Esophagus muscularis mucosa (tissue), 4 donors: ENCODE measurements at regions not wholly inside any gene's neighbourhood (a gene's known extent, or its start where the extent isn't known, plus 50 kb on each side); places are given as distances from the start of the nearest gene placed in this dataset.

Source experiments
- DNase-seq: peaks from one replicate; pipeline ENCODE4 v3.0.0-alpha.2; 2017; ENCODE audit errors: extremely low spot score
- H3K27ac ChIP-seq, 4 donors: fragments of 200-600 bp; sonication (generic); replicated peaks in 1 of 4; 1 replicate in 3 of 4; 2 replicates in 1 of 4; pipeline ENCODE4 v1.5.1; 2016 to 2019; ENCODE audit warnings: mild to moderate bottlenecking in 1 of 4
- H3K27me3 ChIP-seq, 4 donors: fragments of 200-600 bp; sonication (generic); one replicate each; pipeline versions ENCODE4 v1.5.1 to v1.6.0; 2016 to 2019
- H3K36me3 ChIP-seq, 4 donors: fragments of 200-600 bp; sonication (generic); one replicate each; pipeline ENCODE4 v1.5.1; 2016 to 2019
- H3K4me1 ChIP-seq, 4 donors: fragments of 200-600 bp; sonication (generic); one replicate each; pipeline ENCODE4 v1.5.1; 2016 to 2019
- H3K4me3 ChIP-seq, 4 donors: fragments of 200-600 bp; sonication (generic); 1 replicate in 2 of 4; 2 replicates in 2 of 4; pipeline ENCODE4 v1.5.1; 2016 to 2019; ENCODE audit warnings: mild to moderate bottlenecking in 4 of 4, moderate library complexity in 1 of 4
- H3K9me3 ChIP-seq, 4 donors: fragments of 200-600 bp; sonication (generic); 1 replicate in 3 of 4; 2 replicates in 1 of 4; pipeline ENCODE4 v1.5.1; 2016 to 2019
- EP300 ChIP-seq: sonication (generic); formaldehyde crosslinking; IDR thresholded peaks from one replicate; pipeline ENCODE4 v1.6.1; 2017; ENCODE audit warnings: antibody characterized with exemption
- POLR2A ChIP-seq: fragments of 450-650 bp; IDR thresholded peaks from one replicate; pipeline ENCODE4 v1.6.1; 2017; ENCODE audit warnings: antibody characterized with exemption, moderate library complexity, mild to moderate bottlenecking, low read depth
- POLR2AphosphoS5 ChIP-seq, 2 donors: sonication (generic); formaldehyde crosslinking; IDR thresholded peaks; one replicate each; pipeline ENCODE4 v1.6.1; 2017; ENCODE audit warnings: antibody characterized with exemption in 2 of 2
- WGBS: methylation state at CpG from one replicate; pipeline ENCODE4 v1.1.5; 2018; 5-methylcytosine and 5-hydroxymethylcytosine counted together
- intact Hi-C: fragments of 100-400 bp; cut with DNase I; formaldehyde crosslinking; loops from one replicate; pipeline ENCODE4 v1.15.1; 2023
- TF ChIP-seq, protein P1 (sequence below), 3 experiments: fragments of 200-600 bp in 2 of 3; fragments of 450-650 bp in 1 of 3; sonication (generic) in 2 of 3; IDR thresholded peaks; one replicate each; pipeline ENCODE4 v1.5.1; 2017 to 2019; ENCODE audit warnings: antibody characterized with exemption in 3 of 3, mild to moderate bottlenecking in 2 of 3, moderate library complexity in 1 of 3

DNA sequence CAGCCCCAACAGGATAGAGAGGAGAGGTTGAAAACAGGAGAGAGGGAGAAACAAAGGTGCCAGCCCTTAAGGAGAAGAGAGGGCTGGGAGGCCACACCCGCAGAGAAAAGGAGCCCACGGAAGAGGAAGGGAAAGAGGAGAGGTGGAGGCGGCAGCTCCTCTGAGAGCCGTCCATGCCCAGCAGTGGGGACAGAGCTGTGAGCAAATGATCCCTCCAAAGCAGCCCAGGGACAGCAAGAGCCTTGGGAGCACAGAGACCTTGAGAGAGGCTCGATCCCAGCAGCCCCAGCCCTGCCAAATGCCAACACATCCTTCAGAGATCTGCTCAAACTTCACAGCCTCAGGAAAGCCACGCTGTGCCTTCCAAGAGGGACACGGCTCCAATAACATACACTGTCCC, 66.7 kb upstream of the CORO2B start:
- 80% methylated on average over 7 of the region's 7 CpGs for WGBS
- no peaks in the 10 kb centered on the region for H3K27me3 ChIP-seq
- TF ChIP-seq POLR2A (no peak), POLR2AphosphoS5 (IDR thresholded peaks at IDR 0.05) (no peak), EP300 (no peak)
- TF ChIP-seq, protein P1, sequence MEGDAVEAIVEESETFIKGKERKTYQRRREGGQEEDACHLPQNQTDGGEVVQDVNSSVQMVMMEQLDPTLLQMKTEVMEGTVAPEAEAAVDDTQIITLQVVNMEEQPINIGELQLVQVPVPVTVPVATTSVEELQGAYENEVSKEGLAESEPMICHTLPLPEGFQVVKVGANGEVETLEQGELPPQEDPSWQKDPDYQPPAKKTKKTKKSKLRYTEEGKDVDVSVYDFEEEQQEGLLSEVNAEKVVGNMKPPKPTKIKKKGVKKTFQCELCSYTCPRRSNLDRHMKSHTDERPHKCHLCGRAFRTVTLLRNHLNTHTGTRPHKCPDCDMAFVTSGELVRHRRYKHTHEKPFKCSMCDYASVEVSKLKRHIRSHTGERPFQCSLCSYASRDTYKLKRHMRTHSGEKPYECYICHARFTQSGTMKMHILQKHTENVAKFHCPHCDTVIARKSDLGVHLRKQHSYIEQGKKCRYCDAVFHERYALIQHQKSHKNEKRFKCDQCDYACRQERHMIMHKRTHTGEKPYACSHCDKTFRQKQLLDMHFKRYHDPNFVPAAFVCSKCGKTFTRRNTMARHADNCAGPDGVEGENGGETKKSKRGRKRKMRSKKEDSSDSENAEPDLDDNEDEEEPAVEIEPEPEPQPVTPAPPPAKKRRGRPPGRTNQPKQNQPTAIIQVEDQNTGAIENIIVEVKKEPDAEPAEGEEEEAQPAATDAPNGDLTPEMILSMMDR (IDR thresholded peaks at IDR 0.05): no peak
- no peak overlapping the region for H3K27ac ChIP-seq
- H3K4me1 ChIP-seq: peaks cover 4 to 16% (median 8%) of the 10 kb centered on the region in 4 donors
- intact Hi-C loops: no loop called here
- peaks cover 0 to 7% (median 0%) of the 10 kb centered on the region in 4 donors for H3K9me3 ChIP-seq
- no peak overlapping the region for H3K4me3 ChIP-seq
- DNase-seq: no peak
- no peaks in the 10 kb centered on the region for H3K36me3 ChIP-seq

GRCh38 chr15:68512598-68512997, 66.2 kb upstream of the CORO2B start:
- H3K36me3 ChIP-seq: no peaks in the 10 kb centered on the region
- TF ChIP-seq, protein P1 (IDR thresholded peaks at IDR 0.05): no peak
- no peak for TF ChIP-seq POLR2AphosphoS5 (IDR thresholded peaks at IDR 0.05)
- no peak for TF ChIP-seq EP300
- H3K27me3 ChIP-seq: no peaks in the 10 kb centered on the region
- H3K27ac ChIP-seq: no peak overlapping the region
- H3K4me1 ChIP-seq: peaks cover 9 to 22% (median 14%) of the 10 kb centered on the region in 4 donors
- no peak overlapping the region for H3K4me3 ChIP-seq
- intact Hi-C loops: no loop called here
- H3K9me3 ChIP-seq: peaks cover 0 to 7% (median 0%) of the 10 kb centered on the region in 4 donors
- 88% methylated on average over 3 of the region's 3 CpGs for WGBS
- peak; percentile 81 for DNase-seq

DNA sequence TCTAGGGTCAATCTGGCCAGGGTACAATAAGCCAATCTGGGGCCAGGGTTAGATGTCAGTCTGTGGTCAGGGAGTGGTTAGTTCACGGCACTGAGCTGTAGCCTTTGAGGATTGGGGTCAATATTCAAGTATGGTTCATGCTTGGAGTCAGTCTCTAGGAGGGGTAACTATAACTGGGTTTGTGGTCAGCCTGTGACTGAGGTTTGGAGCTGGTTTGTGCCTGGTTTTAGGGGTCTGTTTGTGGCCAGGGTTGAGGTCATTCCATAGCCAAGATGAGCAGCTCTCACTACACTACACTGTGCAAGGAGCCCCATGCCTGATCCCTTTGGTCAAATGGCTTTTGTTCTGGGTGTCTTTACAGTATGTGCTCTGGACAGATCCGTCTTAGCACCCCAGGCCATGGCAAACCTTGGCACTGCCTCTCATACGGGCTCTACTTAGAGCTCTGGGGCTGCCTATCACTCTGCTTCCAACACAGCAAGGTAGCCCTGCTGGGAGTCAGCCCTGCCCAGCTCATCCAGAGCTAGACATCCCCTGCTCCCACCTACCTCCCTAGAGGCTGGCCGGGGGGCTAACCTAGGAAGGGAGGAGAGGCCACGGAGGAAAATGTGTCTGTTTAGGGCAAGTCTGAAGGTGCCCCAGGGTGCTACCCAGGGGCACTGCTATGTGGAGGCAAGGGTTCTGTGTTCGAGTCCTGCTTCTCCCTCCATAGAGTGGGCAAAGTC, 63.3 kb upstream of the CORO2B start:
- H3K36me3 ChIP-seq: no peaks in the 10 kb centered on the region
- H3K9me3 ChIP-seq: peaks cover 0 to 7% (median 0%) of the 10 kb centered on the region in 4 donors
- H3K4me3 ChIP-seq: no peak overlapping the region
- 75% methylated on average over 3 of the region's 6 CpGs for WGBS
- H3K4me1 ChIP-seq: peaks cover 12 to 32% (median 21%) of the 10 kb centered on the region in 4 donors
- H3K27ac ChIP-seq: no peak overlapping the region
- no peak for DNase-seq
- intact Hi-C loops: no loop called here
- TF ChIP-seq, protein P1 (IDR thresholded peaks at IDR 0.05): no peak
- no peaks in the 10 kb centered on the region for H3K27me3 ChIP-seq

GRCh38 chr15:68517285-68517761, 61.5 kb upstream of the CORO2B start:
- TF ChIP-seq, protein P1 (IDR thresholded peaks at IDR 0.05): peak; percentile 19 to 45 (median 24)
- no peak for TF ChIP-seq POLR2AphosphoS5 (IDR thresholded peaks at IDR 0.05)
- TF ChIP-seq EP300: no peak
- no peak overlapping the region for H3K4me3 ChIP-seq
- H3K36me3 ChIP-seq: no peaks in the 10 kb centered on the region
- no peak for DNase-seq
- peaks cover 12 to 24% (median 21%) of the 10 kb centered on the region in 4 donors for H3K4me1 ChIP-seq
- H3K27me3 ChIP-seq: no peaks in the 10 kb centered on the region
- H3K9me3 ChIP-seq: peaks cover 0 to 7% (median 0%) of the 10 kb centered on the region in 4 donors
- H3K27ac ChIP-seq: peak overlapping the region; percentile 11 to 65 (median 30)
- intact Hi-C loops: no loop called here
- WGBS: 54% methylated on average over 6 of the region's 6 CpGs

DNA sequence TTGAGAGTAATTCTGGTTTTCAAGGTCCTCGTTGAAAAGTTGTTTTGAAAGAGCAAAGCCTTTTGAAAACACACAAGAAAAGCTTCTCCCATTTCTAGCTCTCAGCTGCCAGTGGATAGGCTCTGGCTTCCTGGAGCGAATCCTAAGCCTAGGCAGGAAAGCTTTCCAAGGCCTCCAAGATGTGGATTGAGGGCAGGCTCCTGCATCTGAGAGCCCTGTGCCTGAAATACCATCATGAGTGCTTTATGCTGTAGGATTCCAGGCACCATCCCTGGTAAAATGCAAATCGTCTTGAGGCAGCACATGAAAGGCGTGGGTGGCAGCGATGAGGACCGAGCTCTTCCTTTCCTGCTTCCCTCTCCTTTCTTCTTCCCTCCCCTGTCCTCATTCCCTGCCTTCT, 60.7 kb upstream of the CORO2B start:
- intact Hi-C loops: no loop called here
- Histone ChIP-seq H3K4me3 (no peak overlapping the region), H3K4me1 (peaks cover 12 to 24% (median 21%) of the 10 kb centered on the region in 4 donors), H3K27ac (peak overlapping the region; percentile 11 to 65 (median 38)), H3K36me3 (no peaks in the 10 kb centered on the region), H3K27me3 (no peaks in the 10 kb centered on the region), H3K9me3 (peaks cover 0 to 7% (median 0%) of the 10 kb centered on the region in 4 donors)
- no peak for DNase-seq
- 56% methylated on average over 6 of the region's 6 CpGs for WGBS
- no peak for TF ChIP-seq POLR2AphosphoS5 (IDR thresholded peaks at IDR 0.05)
- no peak for TF ChIP-seq POLR2A
- no peak for TF ChIP-seq EP300
- TF ChIP-seq, protein P1 (IDR thresholded peaks at IDR 0.05): no peak
